ENCODE measurements at regions not wholly inside any gene's neighbourhood (a gene's known extent, or its start where the extent isn't known, plus 50 kb on each side); places are given as distances from the start of the nearest gene placed in this dataset.
"Not testable (repeated sequence)": the region's sequence is repeated elsewhere in the genome, so short reads cannot be mapped to it uniquely, and the experiment has no call there.

- TF ChIP-seq, protein P1, sequence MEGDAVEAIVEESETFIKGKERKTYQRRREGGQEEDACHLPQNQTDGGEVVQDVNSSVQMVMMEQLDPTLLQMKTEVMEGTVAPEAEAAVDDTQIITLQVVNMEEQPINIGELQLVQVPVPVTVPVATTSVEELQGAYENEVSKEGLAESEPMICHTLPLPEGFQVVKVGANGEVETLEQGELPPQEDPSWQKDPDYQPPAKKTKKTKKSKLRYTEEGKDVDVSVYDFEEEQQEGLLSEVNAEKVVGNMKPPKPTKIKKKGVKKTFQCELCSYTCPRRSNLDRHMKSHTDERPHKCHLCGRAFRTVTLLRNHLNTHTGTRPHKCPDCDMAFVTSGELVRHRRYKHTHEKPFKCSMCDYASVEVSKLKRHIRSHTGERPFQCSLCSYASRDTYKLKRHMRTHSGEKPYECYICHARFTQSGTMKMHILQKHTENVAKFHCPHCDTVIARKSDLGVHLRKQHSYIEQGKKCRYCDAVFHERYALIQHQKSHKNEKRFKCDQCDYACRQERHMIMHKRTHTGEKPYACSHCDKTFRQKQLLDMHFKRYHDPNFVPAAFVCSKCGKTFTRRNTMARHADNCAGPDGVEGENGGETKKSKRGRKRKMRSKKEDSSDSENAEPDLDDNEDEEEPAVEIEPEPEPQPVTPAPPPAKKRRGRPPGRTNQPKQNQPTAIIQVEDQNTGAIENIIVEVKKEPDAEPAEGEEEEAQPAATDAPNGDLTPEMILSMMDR (IDR thresholded peaks at IDR 0.05 in 2 of 3, conservative IDR thresholded peaks at IDR 0.05 in 1 of 3; ENCODE audit: borderline replicate concordance in 1 of 3, insufficient read depth in 1 of 3, low read depth in 2 of 3, low read length in 2 of 3): not testable (repeated sequence)
- not testable (repeated sequence) for TF ChIP-seq EZH2 (IDR thresholded peaks at IDR 0.05); SRF (IDR thresholded peaks at IDR 0.05; ENCODE audit: low read depth); JUND (IDR thresholded peaks at IDR 0.05); ZNF274 (IDR thresholded peaks at IDR 0.05; ENCODE audit: low read depth, low read length); POLR2AphosphoS5 (IDR thresholded peaks at IDR 0.05; ENCODE audit: low read depth, low read length); POLR2A (IDR thresholded peaks at IDR 0.05; ENCODE audit: borderline replicate concordance, extremely low read depth, insufficient read depth, insufficient read length); ATF3 (IDR thresholded peaks at IDR 0.05); SP1 (IDR thresholded peaks at IDR 0.05; ENCODE audit: low read depth); EZH2phosphoT487 (IDR thresholded peaks at IDR 0.05; ENCODE audit: borderline replicate concordance); REST (IDR thresholded peaks at IDR 0.05; ENCODE audit: low read depth)
Measured at GRCh38 chr4:118474001-118474626, 121.3 kb upstream of the PRSS12 start.
